ENCODE measurements at regions not wholly inside any gene's neighbourhood (a gene's known extent, or its start where the extent isn't known, plus 50 kb on each side); places are given as distances from the start of the nearest gene placed in this dataset.

DNA sequence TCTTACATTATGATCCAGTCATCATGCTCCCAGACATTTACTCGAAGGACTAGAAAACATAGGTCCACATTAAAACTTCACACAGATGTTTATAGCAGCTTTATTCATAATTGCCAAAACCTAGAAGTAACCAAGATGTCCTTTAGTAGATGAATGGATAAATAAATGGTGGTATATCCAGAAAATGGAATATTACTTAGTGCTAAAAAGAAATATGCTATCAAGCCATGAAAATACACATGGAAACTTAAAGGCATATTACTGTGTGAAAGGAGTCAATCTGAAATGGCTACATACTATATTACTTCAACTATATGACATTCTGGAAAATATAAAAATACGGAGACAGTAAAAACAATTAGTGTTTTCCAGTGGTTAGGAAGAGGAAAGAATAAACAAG, 1039.1 kb upstream of the INTU start:
- TF ChIP-seq, protein P1, sequence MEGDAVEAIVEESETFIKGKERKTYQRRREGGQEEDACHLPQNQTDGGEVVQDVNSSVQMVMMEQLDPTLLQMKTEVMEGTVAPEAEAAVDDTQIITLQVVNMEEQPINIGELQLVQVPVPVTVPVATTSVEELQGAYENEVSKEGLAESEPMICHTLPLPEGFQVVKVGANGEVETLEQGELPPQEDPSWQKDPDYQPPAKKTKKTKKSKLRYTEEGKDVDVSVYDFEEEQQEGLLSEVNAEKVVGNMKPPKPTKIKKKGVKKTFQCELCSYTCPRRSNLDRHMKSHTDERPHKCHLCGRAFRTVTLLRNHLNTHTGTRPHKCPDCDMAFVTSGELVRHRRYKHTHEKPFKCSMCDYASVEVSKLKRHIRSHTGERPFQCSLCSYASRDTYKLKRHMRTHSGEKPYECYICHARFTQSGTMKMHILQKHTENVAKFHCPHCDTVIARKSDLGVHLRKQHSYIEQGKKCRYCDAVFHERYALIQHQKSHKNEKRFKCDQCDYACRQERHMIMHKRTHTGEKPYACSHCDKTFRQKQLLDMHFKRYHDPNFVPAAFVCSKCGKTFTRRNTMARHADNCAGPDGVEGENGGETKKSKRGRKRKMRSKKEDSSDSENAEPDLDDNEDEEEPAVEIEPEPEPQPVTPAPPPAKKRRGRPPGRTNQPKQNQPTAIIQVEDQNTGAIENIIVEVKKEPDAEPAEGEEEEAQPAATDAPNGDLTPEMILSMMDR (IDR thresholded peaks at IDR 0.05), result no peak
- TF ChIP-seq POLR2A (IDR thresholded peaks at IDR 0.05), result no peak

Measured in lower leg skin (tissue), 3 donors.